CD14-positive monocyte (primary cell): ENCODE measurements at regions not wholly inside any gene's neighbourhood (a gene's known extent, or its start where the extent isn't known, plus 50 kb on each side); places are given as distances from the start of the nearest gene placed in this dataset.
A peak's percentile ranks its signal among the peaks of the same experiment; 100 is the strongest.

Experiments
- DNase-seq, 3 donors: peaks; one replicate each; pipeline ENCODE4 v3.0.0-alpha.2; 2011 to 2022
- H2AFZ ChIP-seq: 2 replicates; pipeline ENCODE4 v1.6.0; 2012; ENCODE audit warnings: mild to moderate bottlenecking, low read depth, low read length, inconsistent platforms; ENCODE audit not compliant: insufficient read depth, poor library complexity, severe bottlenecking
- H3K27ac ChIP-seq, 2 donors: 1 replicate in 1 of 2; 2 replicates in 1 of 2; pipeline ENCODE4 v1.5.1; 2012 to 2013; ENCODE audit warnings: low read length in 2 of 2, control low read depth in 1 of 2, inconsistent platforms in 1 of 2, low read depth in 1 of 2, mild to moderate bottlenecking in 1 of 2
- H3K27me3 ChIP-seq, 2 donors: one replicate each; pipeline versions ENCODE4 v1.6.0 to v1.6.1; 2011 to 2013; ENCODE audit warnings: low read length in 2 of 2; ENCODE audit not compliant: control insufficient read depth in 2 of 2, insufficient read depth in 2 of 2
- H3K36me3 ChIP-seq, 2 donors: replicated peaks in 1 of 2; 1 replicate in 1 of 2; 2 replicates in 1 of 2; pipeline versions ENCODE4 v1.5.1 to v1.6.1; 2012 to 2013; ENCODE audit warnings: low read length in 2 of 2, control low read depth in 1 of 2, inconsistent platforms in 1 of 2, mild to moderate bottlenecking in 1 of 2; ENCODE audit not compliant: insufficient read depth in 2 of 2, control insufficient read depth in 1 of 2
- H3K4me1 ChIP-seq, 2 donors: 1 replicate in 1 of 2; 2 replicates in 1 of 2; pipeline versions ENCODE4 v1.5.1 to v1.6.1; 2012 to 2013; ENCODE audit warnings: low read length in 2 of 2, control low read depth in 1 of 2, inconsistent platforms in 1 of 2, mild to moderate bottlenecking in 1 of 2, moderate library complexity in 1 of 2; ENCODE audit not compliant: insufficient read depth in 2 of 2, control insufficient read depth in 1 of 2
- H3K4me2 ChIP-seq: replicated peaks from 2 replicates; pipeline ENCODE3; 2012; ENCODE audit warnings: low read length, moderate library complexity, mild to moderate bottlenecking; ENCODE audit not compliant: poor library complexity, severe bottlenecking; ENCODE audit errors: extremely low read depth
- H3K4me3 ChIP-seq, 3 experiments: fragments of 200-600 bp in 1 of 3; sonication (generic) in 1 of 3; replicated peaks in 1 of 3; 1 replicate in 2 of 3; 2 replicates in 1 of 3; pipeline ENCODE4 v1.5.1; 2011 to 2013; ENCODE audit warnings: low read length in 3 of 3, mild to moderate bottlenecking in 3 of 3, control low read depth in 2 of 3, low read depth in 2 of 3, inconsistent platforms in 1 of 3, moderate library complexity in 1 of 3
- H3K79me2 ChIP-seq: 2 replicates; pipeline ENCODE4 v1.6.0; 2012; ENCODE audit warnings: mild to moderate bottlenecking, control low read depth, inconsistent platforms, low read length, moderate library complexity; ENCODE audit not compliant: insufficient read depth
- H3K9ac ChIP-seq: 2 replicates; pipeline ENCODE4 v1.6.0; 2017; ENCODE audit warnings: low read length, mild to moderate bottlenecking; ENCODE audit not compliant: insufficient read depth, poor library complexity, severe bottlenecking
- H3K9me3 ChIP-seq, 2 donors: replicated peaks in 1 of 2; 1 replicate in 1 of 2; 2 replicates in 1 of 2; pipeline versions ENCODE4 v1.5.1 to v1.6.1; 2012 to 2013; ENCODE audit warnings: low read length in 2 of 2, control low read depth in 1 of 2; ENCODE audit not compliant: control insufficient read depth in 1 of 2, insufficient read depth in 1 of 2
- H4K20me1 ChIP-seq: 2 replicates; pipeline ENCODE4 v1.6.0; 2012; ENCODE audit warnings: mild to moderate bottlenecking, low read length, control low read depth, moderate library complexity; ENCODE audit not compliant: insufficient read depth
- H3K27ac Mint-ChIP-seq, 7 donors: one replicate each; pipeline ENCODE4 v1.8.0; 2020; ENCODE audit warnings: mild to moderate bottlenecking in 7 of 7, mixed read lengths in 7 of 7, moderate library complexity in 6 of 7, inconsistent platforms in 2 of 7
- H3K27me3 Mint-ChIP-seq, 3 donors: one replicate each; pipeline ENCODE4 v1.8.0; 2021 to 2022; ENCODE audit warnings: low read depth in 3 of 3, mild to moderate bottlenecking in 3 of 3, mixed read lengths in 3 of 3, moderate library complexity in 3 of 3, inconsistent platforms in 1 of 3
- H3K36me3 Mint-ChIP-seq, 2 donors: one replicate each; pipeline ENCODE4 v1.8.0; 2020; ENCODE audit warnings: mixed read lengths in 2 of 2, inconsistent platforms in 1 of 2, mild to moderate bottlenecking in 1 of 2
- H3K4me1 Mint-ChIP-seq: one replicate; pipeline ENCODE4 v1.8.0; 2020; ENCODE audit warnings: mild to moderate bottlenecking, mixed read lengths
- H3K4me3 Mint-ChIP-seq, 2 donors: one replicate each; pipeline ENCODE4 v1.8.0; 2020; ENCODE audit warnings: mild to moderate bottlenecking in 2 of 2, mixed read lengths in 2 of 2, moderate library complexity in 1 of 2
- H3K9me3 Mint-ChIP-seq, 7 donors: one replicate each; pipeline ENCODE4 v1.8.0; 2020 to 2022; ENCODE audit warnings: mixed read lengths in 7 of 7, mild to moderate bottlenecking in 6 of 7, moderate library complexity in 6 of 7, inconsistent platforms in 2 of 7
- CTCF ChIP-seq: fragments of 200-600 bp; IDR thresholded peaks from one replicate; pipeline ENCODE4 v1.8.0; 2022; ENCODE audit warnings: antibody characterized with exemption, mild to moderate bottlenecking
- WGBS: methylation state at CpG from one replicate; pipeline ENCODE4 v1.1.5; 2013; ENCODE audit warnings: missing lambda C conversion rate; ENCODE audit not compliant: insufficient coverage; 5-methylcytosine and 5-hydroxymethylcytosine counted together
- intact Hi-C, 2 donors: fragments of 100-400 bp; cut with micrococcal nuclease; formaldehyde crosslinking; loops; one replicate each; pipeline versions ENCODE4 v1.15.0 to v1.15.1; 2023

- H4K20me1 ChIP-seq: no peaks in the 10 kb centered on the region
- Mint-ChIP-seq H3K36me3 (no peaks in the 10 kb centered on the region), H3K27me3 (peaks cover 0 to 4% (median 0%) of the 10 kb centered on the region in 3 donors), H3K4me1 (peaks cover 2% of the 10 kb centered on the region), H3K4me3 (no peak overlapping the region), H3K9me3 (peaks cover 6 to 18% (median 14%) of the 10 kb centered on the region in 7 donors), H3K27ac (no peak overlapping the region)
- no peak overlapping the region for H3K4me2 ChIP-seq
- no peak overlapping the region for H3K27ac ChIP-seq
- intact Hi-C loops: no loop called here
- no peak overlapping the region for H3K9ac ChIP-seq
- H3K36me3 ChIP-seq: no peaks in the 10 kb centered on the region
- no peak overlapping the region for H2AFZ ChIP-seq
- H3K9me3 ChIP-seq: peaks cover 6 to 9% of the 10 kb centered on the region in 2 donors
- peak; percentile 8 to 86 (median 41) for DNase-seq
- no peak overlapping the region for H3K4me3 ChIP-seq
- 96% methylated on average over 3 of the region's 5 CpGs for WGBS
- H3K79me2 ChIP-seq: no peaks in the 10 kb centered on the region
- H3K4me1 ChIP-seq: no peaks in the 10 kb centered on the region
- no peaks in the 10 kb centered on the region for H3K27me3 ChIP-seq
- no peak for TF ChIP-seq CTCF
These were observed 114.6 kb upstream of the MED13 start for GRCh38 chr17:62179525-62180161.

GRCh38 chr17:62178579-62178978 lies 113.5 kb upstream of the MED13 start:
- H3K27ac ChIP-seq: no peak overlapping the region
- H3K4me1 Mint-ChIP-seq: peaks cover 2% of the 10 kb centered on the region
- no peak overlapping the region for H3K4me3 ChIP-seq
- peaks cover 0 to 4% (median 0%) of the 10 kb centered on the region in 3 donors for H3K27me3 Mint-ChIP-seq
- no peak for TF ChIP-seq CTCF
- DNase-seq: peak in 1 of 3 donors; percentile 59
- H3K79me2 ChIP-seq: no peaks in the 10 kb centered on the region
- H3K36me3 ChIP-seq: no peaks in the 10 kb centered on the region
- no peak overlapping the region for H3K4me3 Mint-ChIP-seq
- WGBS: 100% methylated on average over 2 of the region's 2 CpGs
- intact Hi-C loops: no loop called here
- H2AFZ ChIP-seq: no peak overlapping the region
- H3K27ac Mint-ChIP-seq: no peak overlapping the region
- peaks cover 6 to 9% of the 10 kb centered on the region in 2 donors for H3K9me3 ChIP-seq
- no peaks in the 10 kb centered on the region for H3K27me3 ChIP-seq
- no peaks in the 10 kb centered on the region for H3K36me3 Mint-ChIP-seq
- no peak overlapping the region for H3K9ac ChIP-seq
- no peak overlapping the region for H3K4me2 ChIP-seq
- peaks cover 6 to 18% (median 12%) of the 10 kb centered on the region in 7 donors for H3K9me3 Mint-ChIP-seq
- H3K4me1 ChIP-seq: no peaks in the 10 kb centered on the region
- no peaks in the 10 kb centered on the region for H4K20me1 ChIP-seq
